ENCODE measurements at regions not wholly inside any gene's neighbourhood (a gene's known extent, or its start where the extent isn't known, plus 50 kb on each side); places are given as distances from the start of the nearest gene placed in this dataset.

- DNase-seq, result no peak
Observed at GRCh38 chr9:134967547-134967930, 49.8 kb upstream of the FCN1 start.

GRCh38 chr9:134968011-134968822, 50.5 kb upstream of the FCN1 start:
- peak; percentile 80 for DNase-seq

GRCh38 chr9:134968823-134969090, 51.0 kb upstream of the FCN1 start:
- DNase-seq, result no peak

- no peak for DNase-seq
Observed at GRCh38 chr9:134969156-134970045, 51.7 kb upstream of the FCN1 start.

GRCh38 chr9:134970198-134970597, 52.5 kb upstream of the FCN1 start:
- no peak for DNase-seq

GRCh38 chr9:134970719-134971118, 53.0 kb upstream of the FCN1 start:
- no peak for DNase-seq

- no peak for DNase-seq
Observed at GRCh38 chr9:134971196-134971595, 53.5 kb upstream of the FCN1 start.

GRCh38 chr9:134971696-134972095, 54.0 kb upstream of the FCN1 start:
- no peak for DNase-seq

- DNase-seq, result no peak
Observed at GRCh38 chr9:134972140-134972539, 54.4 kb upstream of the FCN1 start.

GRCh38 chr9:134975253-134975652, 57.5 kb upstream of the FCN1 start:
- DNase-seq, result no peak

- no peak for DNase-seq
Observed at GRCh38 chr9:134976403-134976802, 58.7 kb upstream of the FCN1 start.

GRCh38 chr9:134978272-134978671, 60.6 kb upstream of the FCN1 start:
- no peak for DNase-seq

- no peak for DNase-seq
Observed at GRCh38 chr9:134980516-134980915, 62.8 kb upstream of the FCN1 start.

- no peak for DNase-seq
Observed at GRCh38 chr9:134980991-134981390, 63.3 kb upstream of the FCN1 start.

GRCh38 chr9:134981829-134982228, 64.1 kb upstream of the FCN1 start:
- no peak for DNase-seq

- DNase-seq, result no peak
Observed at GRCh38 chr9:134982311-134982710, 64.6 kb upstream of the FCN1 start.

GRCh38 chr9:134983074-134983473, 65.4 kb upstream of the FCN1 start:
- no peak for DNase-seq

GRCh38 chr9:134983506-134984371, 66.0 kb upstream of the FCN1 start:
- no peak for DNase-seq

- no peak for DNase-seq
Observed at GRCh38 chr9:134984372-134985265, 66.9 kb upstream of the FCN1 start.

GRCh38 chr9:134985451-134985850, 67.7 kb upstream of the FCN1 start:
- DNase-seq, result no peak

- no peak for DNase-seq
Observed at GRCh38 chr9:134986957-134987356, 69.2 kb upstream of the FCN1 start.

Data from renal pelvis (tissue), 1 donor.